ENCODE measurements at regions not wholly inside any gene's neighbourhood (a gene's known extent, or its start where the extent isn't known, plus 50 kb on each side); places are given as distances from the start of the nearest gene placed in this dataset.

DNA sequence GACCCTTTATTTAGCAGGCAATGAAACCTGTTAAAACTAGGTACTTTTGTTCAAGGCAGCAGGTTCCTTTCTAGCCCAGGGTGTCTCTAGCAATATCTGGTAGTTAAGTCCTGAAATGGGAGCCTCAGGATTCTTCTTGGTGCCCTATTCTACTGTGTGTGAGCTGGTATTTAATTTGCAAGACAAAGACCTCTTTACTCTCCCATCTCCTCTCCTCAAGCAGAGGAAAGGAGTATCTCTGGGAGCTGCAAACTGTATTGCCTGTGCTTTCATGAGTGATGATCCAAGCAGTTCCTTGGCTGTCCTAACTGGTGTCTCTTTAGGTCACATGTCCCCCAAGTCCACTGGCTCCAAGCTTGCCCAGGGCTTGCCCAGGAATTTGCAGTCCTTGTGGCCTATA is 188.2 kb downstream of the SI start:
- Histone ChIP-seq H3K9ac (no peak overlapping the region), H3K4me2 (no peak overlapping the region), H3K9me2 (no peaks in the 10 kb centered on the region), H3F3A (replicated peaks; ENCODE audit: insufficient read depth) (no peaks in the 10 kb centered on the region), H3K9me3 (no peaks in the 10 kb centered on the region), H2AFZ (ENCODE audit: low read depth) (no peak overlapping the region), H4K20me1 (ENCODE audit: insufficient read depth) (no peaks in the 10 kb centered on the region), H3K4me3 (ENCODE audit: low read depth in 2 of 2, low read length in 1 of 2) (no peak overlapping the region), H3K36me3 (replicated peaks in 1 of 2; ENCODE audit: control insufficient read depth in 1 of 2, insufficient read depth in 2 of 2, low read length in 1 of 2) (no peaks in the 10 kb centered on the region), H3K27me3 (ENCODE audit: insufficient read depth) (no peaks in the 10 kb centered on the region), H3K79me2 (ENCODE audit: insufficient read depth) (no peaks in the 10 kb centered on the region), H3K27ac (ENCODE audit: low read depth in 2 of 2, low read length in 1 of 2) (no peak overlapping the region), H3K4me1 (ENCODE audit: control insufficient read depth in 1 of 2, insufficient read depth in 2 of 2, low read depth in 1 of 2, low read length in 1 of 2) (no peaks in the 10 kb centered on the region)
- TF ChIP-seq TCF12 (IDR thresholded peaks at IDR 0.05) (no peak), EP300 (IDR thresholded peaks at IDR 0.05; ENCODE audit: borderline replicate concordance in 1 of 2, low read depth in 1 of 2, low read length in 1 of 2) (no peak), GABPA (IDR thresholded peaks at IDR 0.05; ENCODE audit: low read depth) (no peak), FOSL2 (IDR thresholded peaks at IDR 0.05; ENCODE audit: borderline replicate concordance, low read depth) (no peak), RXRA (IDR thresholded peaks at IDR 0.05; ENCODE audit: borderline replicate concordance, low read depth) (no peak), POLR2AphosphoS5 (IDR thresholded peaks at IDR 0.05; ENCODE audit: low read depth, low read length) (no peak), JUND (IDR thresholded peaks at IDR 0.05) (no peak), MXI1 (IDR thresholded peaks at IDR 0.05; ENCODE audit: low read depth, low read length) (no peak), SIN3A (IDR thresholded peaks at IDR 0.05; ENCODE audit: borderline replicate concordance, low read depth, low read length) (no peak), EZH2phosphoT487 (IDR thresholded peaks at IDR 0.05; ENCODE audit: borderline replicate concordance, low read depth) (no peak), NRF1 (IDR thresholded peaks at IDR 0.05; ENCODE audit: low read depth, low read length) (no peak), FOXJ3 (CRISPR knock-in tag; IDR thresholded peaks at IDR 0.05) (no peak), YY1 (IDR thresholded peaks at IDR 0.05; ENCODE audit: low read depth) (no peak)
- TF ChIP-seq, protein P1, sequence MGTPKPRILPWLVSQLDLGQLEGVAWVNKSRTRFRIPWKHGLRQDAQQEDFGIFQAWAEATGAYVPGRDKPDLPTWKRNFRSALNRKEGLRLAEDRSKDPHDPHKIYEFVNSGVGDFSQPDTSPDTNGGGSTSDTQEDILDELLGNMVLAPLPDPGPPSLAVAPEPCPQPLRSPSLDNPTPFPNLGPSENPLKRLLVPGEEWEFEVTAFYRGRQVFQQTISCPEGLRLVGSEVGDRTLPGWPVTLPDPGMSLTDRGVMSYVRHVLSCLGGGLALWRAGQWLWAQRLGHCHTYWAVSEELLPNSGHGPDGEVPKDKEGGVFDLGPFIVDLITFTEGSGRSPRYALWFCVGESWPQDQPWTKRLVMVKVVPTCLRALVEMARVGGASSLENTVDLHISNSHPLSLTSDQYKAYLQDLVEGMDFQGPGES (IDR thresholded peaks at IDR 0.05; ENCODE audit: low read depth, low read length) = no peak
- TF ChIP-seq, protein P2, sequence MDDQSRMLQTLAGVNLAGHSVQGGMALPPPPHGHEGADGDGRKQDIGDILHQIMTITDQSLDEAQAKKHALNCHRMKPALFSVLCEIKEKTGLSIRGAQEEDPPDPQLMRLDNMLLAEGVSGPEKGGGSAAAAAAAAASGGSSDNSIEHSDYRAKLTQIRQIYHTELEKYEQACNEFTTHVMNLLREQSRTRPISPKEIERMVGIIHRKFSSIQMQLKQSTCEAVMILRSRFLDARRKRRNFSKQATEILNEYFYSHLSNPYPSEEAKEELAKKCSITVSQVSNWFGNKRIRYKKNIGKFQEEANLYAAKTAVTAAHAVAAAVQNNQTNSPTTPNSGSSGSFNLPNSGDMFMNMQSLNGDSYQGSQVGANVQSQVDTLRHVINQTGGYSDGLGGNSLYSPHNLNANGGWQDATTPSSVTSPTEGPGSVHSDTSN (IDR thresholded peaks at IDR 0.05) = no peak
- TF ChIP-seq, protein P3, sequence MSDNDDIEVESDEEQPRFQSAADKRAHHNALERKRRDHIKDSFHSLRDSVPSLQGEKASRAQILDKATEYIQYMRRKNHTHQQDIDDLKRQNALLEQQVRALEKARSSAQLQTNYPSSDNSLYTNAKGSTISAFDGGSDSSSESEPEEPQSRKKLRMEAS (IDR thresholded peaks at IDR 0.05; ENCODE audit: low read depth) = no peak
- TF ChIP-seq, protein P4, sequence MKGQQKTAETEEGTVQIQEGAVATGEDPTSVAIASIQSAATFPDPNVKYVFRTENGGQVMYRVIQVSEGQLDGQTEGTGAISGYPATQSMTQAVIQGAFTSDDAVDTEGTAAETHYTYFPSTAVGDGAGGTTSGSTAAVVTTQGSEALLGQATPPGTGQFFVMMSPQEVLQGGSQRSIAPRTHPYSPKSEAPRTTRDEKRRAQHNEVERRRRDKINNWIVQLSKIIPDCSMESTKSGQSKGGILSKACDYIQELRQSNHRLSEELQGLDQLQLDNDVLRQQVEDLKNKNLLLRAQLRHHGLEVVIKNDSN (IDR thresholded peaks at IDR 0.05; ENCODE audit: borderline replicate concordance, low read depth) = no peak
- TF ChIP-seq, protein P5, sequence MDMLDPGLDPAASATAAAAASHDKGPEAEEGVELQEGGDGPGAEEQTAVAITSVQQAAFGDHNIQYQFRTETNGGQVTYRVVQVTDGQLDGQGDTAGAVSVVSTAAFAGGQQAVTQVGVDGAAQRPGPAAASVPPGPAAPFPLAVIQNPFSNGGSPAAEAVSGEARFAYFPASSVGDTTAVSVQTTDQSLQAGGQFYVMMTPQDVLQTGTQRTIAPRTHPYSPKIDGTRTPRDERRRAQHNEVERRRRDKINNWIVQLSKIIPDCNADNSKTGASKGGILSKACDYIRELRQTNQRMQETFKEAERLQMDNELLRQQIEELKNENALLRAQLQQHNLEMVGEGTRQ (IDR thresholded peaks at IDR 0.05; ENCODE audit: borderline replicate concordance, low read depth, low read length) = no peak
- DNase-seq = no peak
- ChIA-PET POLR2A (no interaction called here), CTCF (no interaction called here)

Measured in SK-N-SH (cell line).